ENCODE measurements at regions not wholly inside any gene's neighbourhood (a gene's known extent, or its start where the extent isn't known, plus 50 kb on each side); places are given as distances from the start of the nearest gene placed in this dataset.

DNA sequence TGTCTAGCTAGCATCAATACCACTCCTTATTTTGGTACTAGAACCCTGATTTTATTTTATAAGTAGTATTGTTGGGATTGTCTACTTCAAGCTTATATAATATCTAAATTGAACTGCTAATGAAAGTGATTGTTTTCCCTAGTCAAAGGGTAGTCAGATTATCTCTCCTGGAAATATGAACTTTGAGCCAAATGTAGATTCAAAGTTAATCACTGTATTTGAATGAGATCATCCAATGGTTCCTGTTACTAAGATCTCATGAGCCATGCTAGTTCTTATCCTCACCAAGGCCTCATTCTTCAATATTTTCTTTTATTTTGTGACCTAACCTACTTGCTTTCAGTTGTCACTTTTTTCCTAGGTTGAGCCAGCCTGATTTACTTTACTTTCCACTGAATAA lies 276.7 kb downstream of the RASSF9 start:
- Mint-ChIP-seq H3K9me3 (no peaks in the 10 kb centered on the region), H3K27ac (no peak overlapping the region), H3K27me3 (no peaks in the 10 kb centered on the region), H3K36me3 (ENCODE audit: low read depth) (no peaks in the 10 kb centered on the region), H3K4me1 (ENCODE audit: low read depth) (no peaks in the 10 kb centered on the region), H3K4me3 (no peak overlapping the region)
- H3K27me3 ChIP-seq (ENCODE audit: control insufficient read depth in 1 of 2, insufficient read depth in 2 of 2, low read length in 2 of 2) = no peaks in the 10 kb centered on the region
- no peak overlapping the region for H3K27ac ChIP-seq (ENCODE audit: low read depth in 1 of 2, low read length in 2 of 2)
- no peak for ATAC-seq (ENCODE audit: poor library complexity)
- POLR2A ChIA-PET = no interaction called here
- H3K9me3 ChIP-seq (ENCODE audit: control insufficient read depth in 1 of 2, insufficient read depth in 1 of 2, low read length in 2 of 2) = no peaks in the 10 kb centered on the region
- DNase-seq = no peak
- TF ChIP-seq, protein P1, sequence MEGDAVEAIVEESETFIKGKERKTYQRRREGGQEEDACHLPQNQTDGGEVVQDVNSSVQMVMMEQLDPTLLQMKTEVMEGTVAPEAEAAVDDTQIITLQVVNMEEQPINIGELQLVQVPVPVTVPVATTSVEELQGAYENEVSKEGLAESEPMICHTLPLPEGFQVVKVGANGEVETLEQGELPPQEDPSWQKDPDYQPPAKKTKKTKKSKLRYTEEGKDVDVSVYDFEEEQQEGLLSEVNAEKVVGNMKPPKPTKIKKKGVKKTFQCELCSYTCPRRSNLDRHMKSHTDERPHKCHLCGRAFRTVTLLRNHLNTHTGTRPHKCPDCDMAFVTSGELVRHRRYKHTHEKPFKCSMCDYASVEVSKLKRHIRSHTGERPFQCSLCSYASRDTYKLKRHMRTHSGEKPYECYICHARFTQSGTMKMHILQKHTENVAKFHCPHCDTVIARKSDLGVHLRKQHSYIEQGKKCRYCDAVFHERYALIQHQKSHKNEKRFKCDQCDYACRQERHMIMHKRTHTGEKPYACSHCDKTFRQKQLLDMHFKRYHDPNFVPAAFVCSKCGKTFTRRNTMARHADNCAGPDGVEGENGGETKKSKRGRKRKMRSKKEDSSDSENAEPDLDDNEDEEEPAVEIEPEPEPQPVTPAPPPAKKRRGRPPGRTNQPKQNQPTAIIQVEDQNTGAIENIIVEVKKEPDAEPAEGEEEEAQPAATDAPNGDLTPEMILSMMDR (IDR thresholded peaks at IDR 0.05) = no peak
- H3K36me3 ChIP-seq (ENCODE audit: insufficient read depth, low read length) = no peaks in the 10 kb centered on the region
- intact Hi-C loops (cut with DNase I, micrococcal nuclease) = no loop called here
- CTCF ChIA-PET = no interaction called here
- no peaks in the 10 kb centered on the region for H3K4me1 ChIP-seq (ENCODE audit: insufficient read depth, low read length)
- H3K4me3 ChIP-seq (ENCODE audit: low read length) = no peak overlapping the region

DNA sequence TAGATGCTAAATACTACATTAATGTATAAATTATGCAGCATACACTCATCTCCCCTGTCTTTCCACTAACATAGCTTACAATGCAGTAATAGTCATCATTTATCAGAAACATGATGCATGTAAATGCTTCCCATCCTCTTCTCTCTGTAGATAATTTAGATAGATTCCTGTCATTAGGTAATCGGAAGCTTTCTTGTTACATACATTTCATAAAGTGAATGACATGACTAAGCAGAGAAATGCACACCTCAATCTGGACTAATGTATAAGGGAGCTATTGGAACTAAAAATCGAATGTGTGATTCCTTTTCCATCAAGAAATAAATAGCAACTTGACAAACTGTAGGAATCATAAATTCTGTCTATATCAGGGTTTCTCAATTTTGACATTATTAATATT lies 273.4 kb downstream of the RASSF9 start:
- no peaks in the 10 kb centered on the region for H3K4me1 Mint-ChIP-seq (ENCODE audit: low read depth)
- intact Hi-C loops (cut with DNase I, micrococcal nuclease) = no loop called here
- ChIA-PET CTCF (no interaction called here), POLR2A (no interaction called here)
- H3K4me1 ChIP-seq (ENCODE audit: insufficient read depth, low read length) = no peaks in the 10 kb centered on the region
- H3K27me3 Mint-ChIP-seq = no peaks in the 10 kb centered on the region
- DNase-seq (no peak), ATAC-seq (ENCODE audit: poor library complexity) (no peak)
- H3K4me3 ChIP-seq (ENCODE audit: low read length) = no peak overlapping the region
- TF ChIP-seq, protein P1 (IDR thresholded peaks at IDR 0.05) = no peak
- no peaks in the 10 kb centered on the region for H3K9me3 ChIP-seq (ENCODE audit: control insufficient read depth in 1 of 2, insufficient read depth in 1 of 2, low read length in 2 of 2)
- no peaks in the 10 kb centered on the region for H3K9me3 Mint-ChIP-seq
- no peaks in the 10 kb centered on the region for H3K36me3 Mint-ChIP-seq (ENCODE audit: low read depth)
- H3K27ac ChIP-seq (ENCODE audit: low read depth in 1 of 2, low read length in 2 of 2) = no peak overlapping the region
- no peaks in the 10 kb centered on the region for H3K36me3 ChIP-seq (ENCODE audit: insufficient read depth, low read length)
- H3K4me3 Mint-ChIP-seq = no peak overlapping the region
- no peaks in the 10 kb centered on the region for H3K27me3 ChIP-seq (ENCODE audit: control insufficient read depth in 1 of 2, insufficient read depth in 2 of 2, low read length in 2 of 2)
- H3K27ac Mint-ChIP-seq = no peak overlapping the region

DNA sequence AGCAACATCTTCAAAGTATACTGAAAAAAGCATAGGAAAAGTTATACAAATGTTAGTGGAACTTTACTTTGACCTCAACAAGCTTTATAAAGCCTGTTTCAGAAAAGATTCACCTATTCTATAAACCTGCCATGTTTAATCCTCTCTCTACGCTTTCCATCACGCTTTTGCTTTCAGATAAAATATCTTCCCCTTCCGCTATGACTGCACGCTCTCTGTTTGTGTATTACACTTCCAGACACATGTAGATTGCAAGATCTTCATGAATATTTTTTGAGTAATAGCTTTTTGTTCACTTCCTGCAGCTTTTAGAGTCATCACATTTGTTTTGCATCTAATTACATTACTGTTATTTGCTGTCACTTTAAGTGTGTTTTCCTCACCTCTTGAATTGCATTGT lies 271.4 kb downstream of the RASSF9 start:
- no peaks in the 10 kb centered on the region for H3K4me1 Mint-ChIP-seq (ENCODE audit: low read depth)
- H3K9me3 ChIP-seq (ENCODE audit: control insufficient read depth in 1 of 2, insufficient read depth in 1 of 2, low read length in 2 of 2) = no peaks in the 10 kb centered on the region
- no peaks in the 10 kb centered on the region for H3K27me3 Mint-ChIP-seq
- no peak for ATAC-seq (ENCODE audit: poor library complexity)
- no peaks in the 10 kb centered on the region for H3K4me1 ChIP-seq (ENCODE audit: insufficient read depth, low read length)
- H3K9me3 Mint-ChIP-seq = no peaks in the 10 kb centered on the region
- H3K4me3 ChIP-seq (ENCODE audit: low read length) = no peak overlapping the region
- POLR2A ChIA-PET = no interaction called here
- intact Hi-C loops (cut with DNase I, micrococcal nuclease) = no loop called here
- H3K27me3 ChIP-seq (ENCODE audit: control insufficient read depth in 1 of 2, insufficient read depth in 2 of 2, low read length in 2 of 2) = no peaks in the 10 kb centered on the region
- no peaks in the 10 kb centered on the region for H3K36me3 ChIP-seq (ENCODE audit: insufficient read depth, low read length)
- DNase-seq = no peak
- no peak overlapping the region for H3K27ac Mint-ChIP-seq
- TF ChIP-seq, protein P1 (IDR thresholded peaks at IDR 0.05) = no peak
- no peak overlapping the region for H3K4me3 Mint-ChIP-seq
- CTCF ChIA-PET = no interaction called here
- H3K36me3 Mint-ChIP-seq (ENCODE audit: low read depth) = no peaks in the 10 kb centered on the region
- no peak overlapping the region for H3K27ac ChIP-seq (ENCODE audit: low read depth in 1 of 2, low read length in 2 of 2)
